ENCODE measurements at regions not wholly inside any gene's neighbourhood (a gene's known extent, or its start where the extent isn't known, plus 50 kb on each side); places are given as distances from the start of the nearest gene placed in this dataset.

- H3K4me1 ChIP-seq (ENCODE audit: control insufficient read depth, extremely low read depth, insufficient read depth, low read length), result no peaks in the 10 kb centered on the region
- no peaks in the 10 kb centered on the region for H4K20me1 ChIP-seq (ENCODE audit: control insufficient read depth, extremely low read depth, insufficient read depth, low read length)
- H3K27me3 ChIP-seq (ENCODE audit: control insufficient read depth, insufficient read depth, low read length), result peaks cover 4% of the 10 kb centered on the region
- no peak overlapping the region for H3K4me3 ChIP-seq (replicated peaks in 1 of 4; ENCODE audit: control extremely low read depth in 1 of 4, insufficient read depth in 1 of 4, low read depth in 3 of 4, low read length in 4 of 4)
- no peaks in the 10 kb centered on the region for H3K79me2 ChIP-seq (ENCODE audit: control insufficient read depth, insufficient read depth, low read length)
- no peak overlapping the region for H3K27ac ChIP-seq (ENCODE audit: insufficient read depth, low read length)
- H3K9me3 ChIP-seq (ENCODE audit: control insufficient read depth, insufficient read depth, low read depth, low read length), result no peaks in the 10 kb centered on the region
- H3K4me2 ChIP-seq (ENCODE audit: extremely low read depth, insufficient read depth, low read length), result no peak overlapping the region
- no peak for DNase-seq (ENCODE audit: low read depth in 2 of 2)
- H2AFZ ChIP-seq (ENCODE audit: low read length), result no peak overlapping the region
- TF ChIP-seq EZH2 (IDR thresholded peaks at IDR 0.05; ENCODE audit: low read length, missing control alignments), result no peak
- no peak for TF ChIP-seq CTCF (conservative IDR thresholded peaks at IDR 0.05 in 1 of 2, IDR thresholded peaks at IDR 0.05 in 1 of 2; ENCODE audit: low read depth in 1 of 2, low read length in 2 of 2)
- H3K36me3 ChIP-seq (ENCODE audit: control insufficient read depth, insufficient read depth, low read length), result no peaks in the 10 kb centered on the region
- no peak overlapping the region for H3K9ac ChIP-seq (ENCODE audit: insufficient read depth, low read length)
Observed at GRCh38 chr20:51212816-51213215, 189.9 kb upstream of the KCNG1 start.

DNA sequence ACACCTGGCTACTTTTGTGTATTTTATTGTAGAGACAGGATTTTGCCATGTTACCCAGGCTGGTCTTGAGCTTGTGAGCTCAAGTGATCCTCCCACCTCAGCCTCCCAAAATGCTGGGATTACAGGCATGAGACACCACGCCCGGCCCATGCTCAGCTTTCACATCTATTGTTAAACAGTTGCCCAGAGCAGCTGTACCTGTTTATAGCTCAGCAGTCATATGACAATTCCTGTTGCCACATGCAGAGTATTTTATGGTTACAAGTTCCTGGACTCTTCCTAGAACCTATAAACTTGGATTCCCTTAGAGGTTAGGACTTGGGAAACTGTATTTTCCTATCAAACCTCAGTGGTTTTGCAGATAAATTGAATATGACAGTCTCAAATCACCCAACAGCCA lies 188.3 kb upstream of the KCNG1 start:
- Histone ChIP-seq H2AFZ (ENCODE audit: low read length) (no peak overlapping the region), H3K27me3 (ENCODE audit: control insufficient read depth, insufficient read depth, low read length) (peaks cover 4% of the 10 kb centered on the region), H3K4me1 (ENCODE audit: control insufficient read depth, extremely low read depth, insufficient read depth, low read length) (no peaks in the 10 kb centered on the region), H3K9me3 (ENCODE audit: control insufficient read depth, insufficient read depth, low read depth, low read length) (no peaks in the 10 kb centered on the region), H3K4me3 (replicated peaks in 1 of 4; ENCODE audit: control extremely low read depth in 1 of 4, insufficient read depth in 1 of 4, low read depth in 3 of 4, low read length in 4 of 4) (no peak overlapping the region), H3K79me2 (ENCODE audit: control insufficient read depth, insufficient read depth, low read length) (no peaks in the 10 kb centered on the region), H3K9ac (ENCODE audit: insufficient read depth, low read length) (no peak overlapping the region), H3K4me2 (ENCODE audit: extremely low read depth, insufficient read depth, low read length) (no peak overlapping the region), H3K27ac (ENCODE audit: insufficient read depth, low read length) (no peak overlapping the region), H3K36me3 (ENCODE audit: control insufficient read depth, insufficient read depth, low read length) (no peaks in the 10 kb centered on the region), H4K20me1 (ENCODE audit: control insufficient read depth, extremely low read depth, insufficient read depth, low read length) (no peaks in the 10 kb centered on the region)
- no peak for DNase-seq (ENCODE audit: low read depth in 2 of 2)
- TF ChIP-seq EZH2 (IDR thresholded peaks at IDR 0.05; ENCODE audit: low read length, missing control alignments) (no peak), CTCF (conservative IDR thresholded peaks at IDR 0.05 in 1 of 2, IDR thresholded peaks at IDR 0.05 in 1 of 2; ENCODE audit: low read depth in 1 of 2, low read length in 2 of 2) (no peak)

- H3K9ac ChIP-seq (ENCODE audit: insufficient read depth, low read length), result no peak overlapping the region
- H3K4me1 ChIP-seq (ENCODE audit: control insufficient read depth, extremely low read depth, insufficient read depth, low read length), result no peaks in the 10 kb centered on the region
- H3K9me3 ChIP-seq (ENCODE audit: control insufficient read depth, insufficient read depth, low read depth, low read length), result no peaks in the 10 kb centered on the region
- no peak overlapping the region for H3K4me3 ChIP-seq (replicated peaks in 1 of 4; ENCODE audit: control extremely low read depth in 1 of 4, insufficient read depth in 1 of 4, low read depth in 3 of 4, low read length in 4 of 4)
- no peak overlapping the region for H3K4me2 ChIP-seq (ENCODE audit: extremely low read depth, insufficient read depth, low read length)
- no peak overlapping the region for H2AFZ ChIP-seq (ENCODE audit: low read length)
- no peak overlapping the region for H3K27ac ChIP-seq (ENCODE audit: insufficient read depth, low read length)
- TF ChIP-seq EZH2 (IDR thresholded peaks at IDR 0.05; ENCODE audit: low read length, missing control alignments) (no peak), CTCF (conservative IDR thresholded peaks at IDR 0.05 in 1 of 2, IDR thresholded peaks at IDR 0.05 in 1 of 2; ENCODE audit: low read depth in 1 of 2, low read length in 2 of 2) (no peak)
- H3K36me3 ChIP-seq (ENCODE audit: control insufficient read depth, insufficient read depth, low read length), result no peaks in the 10 kb centered on the region
- no peaks in the 10 kb centered on the region for H4K20me1 ChIP-seq (ENCODE audit: control insufficient read depth, extremely low read depth, insufficient read depth, low read length)
- no peak for DNase-seq (ENCODE audit: low read depth in 2 of 2)
- no peaks in the 10 kb centered on the region for H3K79me2 ChIP-seq (ENCODE audit: control insufficient read depth, insufficient read depth, low read length)
- H3K27me3 ChIP-seq (ENCODE audit: control insufficient read depth, insufficient read depth, low read length), result peaks cover 4% of the 10 kb centered on the region
Observed at GRCh38 chr20:51210084-51210483, 187.2 kb upstream of the KCNG1 start.

All from fibroblast of lung (primary cell).